ENCODE measurements at regions not wholly inside any gene's neighbourhood (a gene's known extent, or its start where the extent isn't known, plus 50 kb on each side); places are given as distances from the start of the nearest gene placed in this dataset.

- DNase-seq (ENCODE audit: low spot score): no peak
- no peak for TF ChIP-seq CTCF (IDR thresholded peaks at IDR 0.05)
- H3K27ac Mint-ChIP-seq (ENCODE audit: unreplicated experiment): no peak overlapping the region
- H3K9me3 Mint-ChIP-seq (ENCODE audit: low read depth): no peaks in the 10 kb centered on the region
- no peaks in the 10 kb centered on the region for H3K36me3 Mint-ChIP-seq (ENCODE audit: low read depth)
- H3K4me1 Mint-ChIP-seq (ENCODE audit: low read depth): peaks cover 27% of the 10 kb centered on the region
- H3K27me3 Mint-ChIP-seq (ENCODE audit: low read depth): peaks cover 16% of the 10 kb centered on the region
- H3K4me3 Mint-ChIP-seq (ENCODE audit: unreplicated experiment): no peak overlapping the region
These were observed 93.9 kb upstream of the USP24 start for GRCh38 chr1:55309053-55309452.

- Mint-ChIP-seq H3K4me3 (ENCODE audit: unreplicated experiment) (no peak overlapping the region), H3K4me1 (ENCODE audit: low read depth) (peaks cover 24% of the 10 kb centered on the region), H3K9me3 (ENCODE audit: low read depth) (no peaks in the 10 kb centered on the region), H3K36me3 (ENCODE audit: low read depth) (peaks cover 2% of the 10 kb centered on the region), H3K27me3 (ENCODE audit: low read depth) (peaks cover 22% of the 10 kb centered on the region), H3K27ac (ENCODE audit: unreplicated experiment) (no peak overlapping the region)
- no peak for TF ChIP-seq CTCF (IDR thresholded peaks at IDR 0.05)
- DNase-seq (ENCODE audit: low spot score): no peak
These were observed 90.6 kb upstream of the USP24 start for GRCh38 chr1:55305735-55306134.

- Mint-ChIP-seq H3K27ac (ENCODE audit: unreplicated experiment) (no peak overlapping the region), H3K36me3 (ENCODE audit: low read depth) (peaks cover 2% of the 10 kb centered on the region), H3K4me1 (ENCODE audit: low read depth) (peaks cover 17% of the 10 kb centered on the region), H3K9me3 (ENCODE audit: low read depth) (no peaks in the 10 kb centered on the region), H3K27me3 (ENCODE audit: low read depth) (peaks cover 22% of the 10 kb centered on the region), H3K4me3 (ENCODE audit: unreplicated experiment) (no peak overlapping the region)
- no peak for DNase-seq (ENCODE audit: low spot score)
- no peak for TF ChIP-seq CTCF (IDR thresholded peaks at IDR 0.05)
These were observed 89.1 kb upstream of the USP24 start for GRCh38 chr1:55304229-55304740.

- DNase-seq (ENCODE audit: low spot score): no peak
- peaks cover 5% of the 10 kb centered on the region for H3K9me3 Mint-ChIP-seq (ENCODE audit: low read depth)
- H3K4me3 Mint-ChIP-seq (ENCODE audit: unreplicated experiment): no peak overlapping the region
- peaks cover 23% of the 10 kb centered on the region for H3K27me3 Mint-ChIP-seq (ENCODE audit: low read depth)
- peaks cover 10% of the 10 kb centered on the region for H3K4me1 Mint-ChIP-seq (ENCODE audit: low read depth)
- no peak for TF ChIP-seq CTCF (IDR thresholded peaks at IDR 0.05)
- H3K36me3 Mint-ChIP-seq (ENCODE audit: low read depth): peaks cover 4% of the 10 kb centered on the region
- H3K27ac Mint-ChIP-seq (ENCODE audit: unreplicated experiment): no peak overlapping the region
These were observed 87.8 kb upstream of the USP24 start for GRCh38 chr1:55302972-55303371.

GRCh38 chr1:55301912-55302311, 86.7 kb upstream of the USP24 start:
- H3K27ac Mint-ChIP-seq (ENCODE audit: unreplicated experiment): no peak overlapping the region
- no peak overlapping the region for H3K4me3 Mint-ChIP-seq (ENCODE audit: unreplicated experiment)
- peaks cover 19% of the 10 kb centered on the region for H3K27me3 Mint-ChIP-seq (ENCODE audit: low read depth)
- H3K36me3 Mint-ChIP-seq (ENCODE audit: low read depth): peaks cover 4% of the 10 kb centered on the region
- DNase-seq (ENCODE audit: low spot score): no peak
- no peak for TF ChIP-seq CTCF (IDR thresholded peaks at IDR 0.05)
- peaks cover 5% of the 10 kb centered on the region for H3K9me3 Mint-ChIP-seq (ENCODE audit: low read depth)
- peaks cover 10% of the 10 kb centered on the region for H3K4me1 Mint-ChIP-seq (ENCODE audit: low read depth)

Measured in chondrocyte (in vitro differentiated cells).